GM21619 (cell line): ENCODE measurements at regions not wholly inside any gene's neighbourhood (a gene's known extent, or its start where the extent isn't known, plus 50 kb on each side); places are given as distances from the start of the nearest gene placed in this dataset.
A peak's percentile ranks its signal among the peaks of the same experiment; 100 is the strongest.
"Not testable (repeated sequence)": the region's sequence is repeated elsewhere in the genome, so short reads cannot be mapped to it uniquely, and the experiment has no call there.

Experiments
- ATAC-seq: cut with Tn5 transposase; IDR thresholded peaks from one replicate; pipeline ENCODE4 v1.9.1; 2021; ENCODE audit not compliant: unreplicated experiment

GRCh38 chr2:193199322-193199721 is 1004.6 kb upstream of the TMEFF2 start:
- ATAC-seq, result no peak

DNA sequence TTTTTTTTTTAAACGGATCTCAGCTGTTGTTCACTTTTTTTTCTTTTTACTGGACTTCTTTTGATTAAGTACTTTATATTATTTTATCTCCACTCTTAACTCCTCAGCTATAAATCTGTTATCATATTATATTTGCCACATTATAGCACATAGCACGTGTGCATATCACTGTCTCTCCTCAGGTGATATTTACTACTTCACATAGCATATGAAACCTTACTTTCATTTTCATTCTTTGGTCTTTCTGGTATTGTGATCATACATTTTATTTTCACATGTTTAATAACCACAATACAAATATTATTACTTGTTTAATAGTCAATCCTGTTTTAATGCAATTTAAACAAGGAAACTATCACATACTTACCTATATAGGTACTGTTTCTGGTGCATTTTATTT is 993.1 kb upstream of the TMEFF2 start:
- peak; percentile 74 for ATAC-seq

- not testable (repeated sequence) for ATAC-seq
These were observed 976.2 kb upstream of the TMEFF2 start for GRCh38 chr2:193170981-193171380.

GRCh38 chr2:193156480-193156879 is 961.7 kb upstream of the TMEFF2 start:
- ATAC-seq, result no peak

DNA sequence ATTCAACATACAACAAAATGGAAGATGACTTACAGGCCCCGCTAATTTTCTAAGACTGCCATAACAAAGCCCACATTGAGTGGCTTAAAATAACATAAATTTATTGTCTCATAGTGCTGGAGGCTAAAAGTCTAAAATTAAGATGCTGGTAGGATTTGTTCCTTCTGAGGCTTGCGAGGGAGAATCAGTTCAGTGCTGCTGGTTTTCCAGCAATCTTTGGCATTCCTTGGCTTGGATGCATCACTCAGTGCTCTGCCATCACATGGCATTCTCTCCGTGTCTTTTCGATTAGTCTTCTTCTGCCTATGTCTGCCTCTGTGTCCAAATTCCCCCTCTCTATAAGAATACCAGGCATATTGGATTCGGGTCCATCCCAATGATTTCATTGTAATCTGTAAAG is 959.3 kb upstream of the TMEFF2 start:
- no peak for ATAC-seq

GRCh38 chr2:193153576-193153975 is 958.8 kb upstream of the TMEFF2 start:
- no peak for ATAC-seq

- not testable (repeated sequence) for ATAC-seq
These were observed 947.7 kb upstream of the TMEFF2 start for GRCh38 chr2:193142467-193142866.

GRCh38 chr2:193141998-193142397 is 947.3 kb upstream of the TMEFF2 start:
- no peak for ATAC-seq

- ATAC-seq, result not testable (repeated sequence)
These were observed 946.2 kb upstream of the TMEFF2 start for GRCh38 chr2:193140895-193141294.

DNA sequence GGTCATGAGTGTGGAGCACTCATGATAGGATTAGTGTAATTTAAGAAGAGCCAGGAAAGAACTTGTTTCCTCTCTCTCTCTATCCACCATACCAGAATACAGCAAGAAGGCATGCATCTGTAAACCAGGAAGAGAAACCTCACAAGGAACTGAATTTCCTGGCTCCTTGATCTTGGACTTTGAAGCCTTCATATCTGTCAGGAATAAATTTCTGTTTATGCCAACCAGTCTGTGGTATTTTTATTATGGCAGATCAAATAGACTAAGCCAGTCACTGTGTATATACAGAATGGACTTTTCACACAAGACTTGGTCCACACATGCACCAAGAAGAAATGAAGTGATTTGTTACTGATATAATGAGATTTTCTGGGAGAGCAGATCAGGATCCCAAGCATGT is 930.1 kb upstream of the TMEFF2 start:
- ATAC-seq, result no peak

GRCh38 chr2:193114827-193115226 is 920.1 kb upstream of the TMEFF2 start:
- ATAC-seq, result no peak

DNA sequence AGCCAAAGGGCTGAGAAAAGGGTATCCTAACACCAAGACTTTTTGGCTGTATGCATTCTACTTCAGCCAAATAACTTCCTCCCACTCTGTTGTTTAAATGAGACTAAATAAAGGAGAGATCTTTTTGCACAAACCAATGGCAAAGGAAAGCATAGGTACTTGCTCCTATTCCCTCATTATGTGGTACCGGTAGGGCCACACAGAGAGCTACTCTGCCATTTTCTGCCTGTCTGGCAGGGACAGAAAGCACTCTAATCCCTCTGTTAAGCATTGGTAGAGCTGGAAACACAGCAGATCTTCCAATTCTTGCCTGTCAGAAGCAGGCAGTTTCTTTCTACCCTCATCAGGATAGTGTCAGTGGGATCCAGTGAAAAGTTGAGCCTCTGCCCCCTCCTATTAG is 918.3 kb upstream of the TMEFF2 start:
- ATAC-seq, result no peak

GRCh38 chr2:193103064-193103463 is 908.3 kb upstream of the TMEFF2 start:
- no peak for ATAC-seq

- no peak for ATAC-seq
These were observed 906.9 kb upstream of the TMEFF2 start for GRCh38 chr2:193101591-193101990.

- ATAC-seq, result no peak
These were observed 893.3 kb upstream of the TMEFF2 start for GRCh38 chr2:193088026-193088425.

DNA sequence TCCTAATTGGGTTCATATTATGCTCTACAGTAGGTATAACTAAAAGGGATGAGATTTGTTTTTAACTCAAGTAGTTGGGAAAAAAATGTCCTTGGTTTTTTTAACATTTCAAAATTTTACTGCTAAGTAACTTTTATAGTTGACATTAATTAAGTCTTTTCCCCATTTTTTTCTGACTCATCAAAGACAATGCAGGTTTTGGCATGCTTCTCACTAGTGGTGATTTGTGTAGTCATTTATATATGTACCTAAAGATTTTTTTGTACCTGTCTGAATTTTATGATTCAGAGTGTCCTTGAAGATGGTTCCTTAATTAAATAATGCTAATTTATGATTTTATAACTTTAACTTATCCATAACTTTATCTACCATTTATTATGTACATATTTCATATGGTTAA is 882.3 kb upstream of the TMEFF2 start:
- ATAC-seq, result no peak

GRCh38 chr2:193074933-193075332 is 880.2 kb upstream of the TMEFF2 start:
- ATAC-seq, result no peak

DNA sequence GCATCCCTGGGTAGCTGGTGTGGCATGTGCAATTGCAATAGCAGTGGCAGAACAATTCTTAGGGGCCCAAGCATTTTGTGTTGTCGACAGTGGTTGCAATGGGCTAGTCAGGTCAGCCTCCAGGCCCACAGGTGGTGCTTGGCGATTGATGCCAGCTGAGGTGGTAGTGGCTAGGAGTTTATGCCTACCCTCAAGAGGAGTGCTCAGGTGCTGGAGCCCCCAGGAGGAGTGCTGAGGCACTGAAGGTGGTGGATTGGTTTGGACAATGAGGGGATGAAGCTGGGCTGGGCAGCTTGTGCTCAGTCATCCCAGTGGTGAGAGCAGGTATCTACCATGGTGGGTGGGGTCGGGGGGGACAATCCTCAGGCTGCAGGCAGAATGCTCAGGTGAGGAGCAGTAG is 877.9 kb upstream of the TMEFF2 start:
- ATAC-seq, result no peak

DNA sequence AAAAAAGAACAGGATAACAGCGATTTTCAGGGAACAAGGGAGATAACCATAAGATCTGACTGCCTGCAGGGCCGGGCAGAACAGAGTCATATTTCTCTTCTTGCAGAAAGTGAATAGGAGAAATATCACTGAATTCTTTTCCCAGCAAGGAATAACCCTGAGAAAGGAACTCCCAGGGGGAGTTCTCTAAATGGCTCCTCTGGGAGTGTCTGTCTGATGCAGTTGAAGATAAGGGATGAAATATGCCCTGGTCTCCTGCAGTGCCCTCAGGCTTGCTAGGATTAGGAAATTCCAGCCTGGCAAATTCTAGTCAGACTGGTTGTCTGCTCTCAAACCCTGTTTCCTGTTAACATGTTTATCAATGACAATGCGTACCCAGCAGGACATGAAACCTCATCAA is 830.8 kb upstream of the TMEFF2 start:
- ATAC-seq, result not testable (repeated sequence)

- ATAC-seq, result no peak
These were observed 830.1 kb upstream of the TMEFF2 start for GRCh38 chr2:193024791-193025190.

- no peak for ATAC-seq
These were observed 817.1 kb upstream of the TMEFF2 start for GRCh38 chr2:193011870-193012269.

GRCh38 chr2:192993059-192993458 is 798.3 kb upstream of the TMEFF2 start:
- no peak for ATAC-seq

GRCh38 chr2:192983173-192983572 is 788.4 kb upstream of the TMEFF2 start:
- ATAC-seq, result no peak

DNA sequence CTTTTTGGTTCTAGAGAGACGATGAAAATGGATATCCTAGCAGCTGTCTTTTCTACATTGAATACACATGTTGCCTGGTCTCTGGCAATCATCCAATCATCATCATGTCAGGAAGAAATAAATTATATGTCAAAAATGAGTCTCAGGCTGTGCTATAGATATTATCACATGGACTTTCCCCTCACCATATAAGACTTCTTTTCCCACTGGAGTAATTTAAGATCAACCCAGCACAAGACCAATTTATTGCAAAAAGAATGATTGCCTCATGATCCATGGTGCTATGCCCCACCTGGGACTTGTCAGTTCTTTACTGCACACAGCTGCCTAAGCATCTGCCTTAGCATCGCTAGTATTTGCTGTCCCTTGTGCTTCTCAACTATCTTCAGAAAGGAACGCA is 783.7 kb upstream of the TMEFF2 start:
- ATAC-seq, result no peak
